Ovary (tissue), 7 donors: ENCODE measurements at regions not wholly inside any gene's neighbourhood (a gene's known extent, or its start where the extent isn't known, plus 50 kb on each side); places are given as distances from the start of the nearest gene placed in this dataset.

ENCODE experiments used
- DNase-seq, 5 donors: peaks; one replicate each; pipeline ENCODE4 v3.0.0-alpha.2; 2019 to 2020
- H3K27ac ChIP-seq, 2 donors: fragments of 200-600 bp; one replicate each; pipeline versions ENCODE4 v1.5.1 to v1.8.0; 2019 to 2022
- H3K27me3 ChIP-seq: fragments of 200-600 bp; one replicate; pipeline ENCODE4 v1.8.0; 2022
- H3K36me3 ChIP-seq: fragments of 200-600 bp; sonication (generic); one replicate; pipeline ENCODE4 v1.5.1; 2019
- H3K4me1 ChIP-seq: one replicate; pipeline ENCODE4 v1.8.1; 2013; ENCODE audit warnings: mild to moderate bottlenecking, moderate library complexity; ENCODE audit not compliant: insufficient read depth
- H3K4me3 ChIP-seq: fragments of 200-600 bp; sonication (generic); one replicate; pipeline ENCODE4 v1.5.1; 2017
- H3K9me3 ChIP-seq, 2 donors: fragments of 200-600 bp in 1 of 2; sonication (generic) in 1 of 2; one replicate each; pipeline versions ENCODE4 v1.5.1 to v1.8.1; 2013 to 2019; ENCODE audit warnings: mild to moderate bottlenecking in 1 of 2, moderate library complexity in 1 of 2
- EP300 ChIP-seq: sonication (generic); formaldehyde crosslinking; IDR thresholded peaks from one replicate; pipeline ENCODE4 v1.6.1; 2017; ENCODE audit warnings: antibody characterized with exemption
- POLR2A ChIP-seq: fragments of 450-650 bp; IDR thresholded peaks from one replicate; pipeline ENCODE4 v1.6.1; 2017; ENCODE audit warnings: antibody characterized with exemption, mild to moderate bottlenecking, moderate library complexity
- WGBS, 3 donors: extraction: QIAGEN DNeasy Blood & Tissue Kit in 1 of 3; methylation state at CpG; one replicate each; pipeline versions ENCODE4 v1.1.5 to v1.1.7; 2013 to 2017; 5-methylcytosine and 5-hydroxymethylcytosine counted together
- intact Hi-C, 4 donors: fragments of 100-400 bp; cut with DNase I; formaldehyde crosslinking; loops; one replicate each; pipeline versions ENCODE4 v1.11.0 to v1.15.1; 2022 to 2023
- TF ChIP-seq, protein P1 (sequence below), 3 donors: fragments of 450-650 bp in 2 of 3; fragments of 200-600 bp in 1 of 3; IDR thresholded peaks; one replicate each; pipeline versions ENCODE4 v1.5.1 to v1.8.0; 2016 to 2022; ENCODE audit warnings: antibody characterized with exemption in 3 of 3, mild to moderate bottlenecking in 1 of 3
- donor health status: DM: no; HTN: no; CAD: no; lungs with moderate emphysema.
- donor health status: DM: no; HTN: no; CAD: no.
- donor health status: Bipolar disorder and iron deficiency.
- donor health status: DM: no; HTN: no; CAD: no.
- donor health status: DM: yes; HTN: yes; CAD: no.

DNA sequence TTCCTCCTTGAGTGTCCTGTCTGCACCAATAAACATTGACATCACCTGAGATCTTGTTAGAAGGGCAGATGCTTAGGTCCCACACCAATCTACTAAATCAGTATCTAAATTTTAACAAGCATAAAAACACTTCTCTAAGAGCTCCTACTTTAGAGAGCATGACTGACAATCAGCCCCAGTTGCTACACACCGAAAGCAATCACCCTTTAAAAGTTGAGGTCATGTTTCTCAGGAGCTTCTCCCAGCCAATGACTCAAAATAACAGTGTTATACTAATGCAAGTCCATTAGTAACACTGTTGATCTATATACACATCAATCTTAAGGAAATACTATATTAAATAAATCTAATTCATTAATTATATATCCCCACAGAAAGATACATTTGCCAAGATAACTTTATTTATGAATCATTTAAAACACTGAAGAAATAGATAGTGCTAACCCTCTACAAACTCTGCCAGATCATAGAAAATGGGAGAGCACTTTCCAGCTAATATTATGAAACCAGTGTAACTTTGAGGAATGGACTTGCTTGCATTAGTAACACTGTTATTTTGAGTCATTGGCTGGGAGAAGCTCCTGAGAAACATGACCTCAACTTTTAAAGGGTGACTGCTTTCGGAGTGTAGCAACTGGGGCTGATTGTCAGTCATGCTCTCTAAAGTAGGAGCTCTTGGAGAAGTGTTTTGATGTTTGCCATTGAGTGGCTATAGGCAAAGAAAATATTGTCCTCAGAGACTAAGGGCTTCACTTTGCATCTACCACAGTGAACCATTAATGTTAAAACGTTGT lies 109.8 kb upstream of the HDX start:
- intact Hi-C loops, result no loop called here
- TF ChIP-seq POLR2A, result no peak
- TF ChIP-seq EP300, result no peak
- Histone ChIP-seq H3K27me3 (no peaks in the 10 kb centered on the region), H3K27ac (no peak overlapping the region), H3K36me3 (no peaks in the 10 kb centered on the region), H3K4me1 (no peaks in the 10 kb centered on the region), H3K9me3 (no peaks in the 10 kb centered on the region), H3K4me3 (no peak overlapping the region)
- no peak for DNase-seq
- WGBS, 3 donors, result 52 to 55% (median 53%) methylated on average over 3 of the region's 3 CpGs

DNA sequence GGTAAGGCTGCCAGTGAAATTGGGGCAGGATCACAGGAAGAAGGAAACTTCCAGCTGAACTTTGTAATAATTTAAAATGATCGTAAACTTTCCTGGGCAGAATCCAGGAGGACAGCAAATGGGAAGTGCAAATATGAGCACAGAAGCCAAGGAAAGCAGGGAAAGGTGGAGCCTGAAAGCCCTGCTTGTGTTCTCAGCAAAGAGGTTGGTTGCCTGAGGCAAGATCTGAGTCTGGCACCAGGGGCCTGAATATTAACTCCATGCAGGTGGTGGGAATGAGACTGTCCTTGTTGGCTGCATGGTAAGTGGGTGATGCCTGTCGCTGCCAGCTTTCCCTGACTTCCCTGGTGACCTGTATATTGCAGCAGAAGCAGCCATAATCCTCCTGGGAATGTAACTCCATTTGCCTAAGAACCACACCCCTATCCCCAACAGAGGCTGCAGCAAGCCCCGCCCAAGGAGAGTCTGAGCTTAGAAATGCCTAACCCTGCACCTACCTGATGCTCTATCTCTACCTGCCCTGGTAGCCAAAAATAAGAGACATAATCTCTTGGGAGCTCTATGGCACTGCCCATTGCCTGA lies 132.0 kb upstream of the HDX start:
- Histone ChIP-seq H3K27me3 (no peaks in the 10 kb centered on the region), H3K4me1 (no peaks in the 10 kb centered on the region), H3K36me3 (no peaks in the 10 kb centered on the region), H3K4me3 (no peak overlapping the region), H3K9me3 (no peaks in the 10 kb centered on the region), H3K27ac (no peak overlapping the region)
- intact Hi-C loops, result no loop called here
- no peak for TF ChIP-seq EP300
- TF ChIP-seq, protein P1, sequence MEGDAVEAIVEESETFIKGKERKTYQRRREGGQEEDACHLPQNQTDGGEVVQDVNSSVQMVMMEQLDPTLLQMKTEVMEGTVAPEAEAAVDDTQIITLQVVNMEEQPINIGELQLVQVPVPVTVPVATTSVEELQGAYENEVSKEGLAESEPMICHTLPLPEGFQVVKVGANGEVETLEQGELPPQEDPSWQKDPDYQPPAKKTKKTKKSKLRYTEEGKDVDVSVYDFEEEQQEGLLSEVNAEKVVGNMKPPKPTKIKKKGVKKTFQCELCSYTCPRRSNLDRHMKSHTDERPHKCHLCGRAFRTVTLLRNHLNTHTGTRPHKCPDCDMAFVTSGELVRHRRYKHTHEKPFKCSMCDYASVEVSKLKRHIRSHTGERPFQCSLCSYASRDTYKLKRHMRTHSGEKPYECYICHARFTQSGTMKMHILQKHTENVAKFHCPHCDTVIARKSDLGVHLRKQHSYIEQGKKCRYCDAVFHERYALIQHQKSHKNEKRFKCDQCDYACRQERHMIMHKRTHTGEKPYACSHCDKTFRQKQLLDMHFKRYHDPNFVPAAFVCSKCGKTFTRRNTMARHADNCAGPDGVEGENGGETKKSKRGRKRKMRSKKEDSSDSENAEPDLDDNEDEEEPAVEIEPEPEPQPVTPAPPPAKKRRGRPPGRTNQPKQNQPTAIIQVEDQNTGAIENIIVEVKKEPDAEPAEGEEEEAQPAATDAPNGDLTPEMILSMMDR (IDR thresholded peaks at IDR 0.05), result no peak
- TF ChIP-seq POLR2A, result no peak
- WGBS, 3 donors, result 59 to 66% (median 59%) methylated on average over 3 of the region's 3 CpGs
- no peak for DNase-seq

DNA sequence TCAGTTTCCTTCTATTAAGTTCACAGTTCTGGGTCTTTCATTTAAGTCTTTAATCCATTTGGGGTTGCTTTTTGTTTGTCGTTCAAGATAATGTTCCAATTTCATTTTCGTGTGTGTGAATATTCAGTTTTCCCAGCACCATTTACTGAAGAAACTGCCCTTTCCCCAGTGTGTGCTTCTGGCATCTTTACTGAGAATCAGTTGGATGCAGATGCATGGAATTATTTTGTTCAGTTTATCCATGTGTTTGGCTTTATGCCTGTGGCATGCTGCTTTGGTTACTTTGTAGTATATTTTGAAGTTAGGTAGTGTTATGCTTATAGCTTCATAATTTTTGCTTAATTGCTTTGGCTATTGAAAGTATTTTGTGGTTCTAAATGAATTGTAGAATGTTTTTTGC lies 163.8 kb upstream of the HDX start:
- Histone ChIP-seq H3K27ac (no peak overlapping the region), H3K4me1 (no peaks in the 10 kb centered on the region), H3K4me3 (no peak overlapping the region), H3K36me3 (no peaks in the 10 kb centered on the region), H3K9me3 (no peaks in the 10 kb centered on the region), H3K27me3 (no peaks in the 10 kb centered on the region)
- no peak for DNase-seq
- TF ChIP-seq EP300, result no peak
- TF ChIP-seq, protein P1 (IDR thresholded peaks at IDR 0.05), result no peak
- no peak for TF ChIP-seq POLR2A
- intact Hi-C loops, result no loop called here
- 53 to 65% (median 56%) methylated on average over 2 of the region's 2 CpGs for WGBS, 3 donors

DNA sequence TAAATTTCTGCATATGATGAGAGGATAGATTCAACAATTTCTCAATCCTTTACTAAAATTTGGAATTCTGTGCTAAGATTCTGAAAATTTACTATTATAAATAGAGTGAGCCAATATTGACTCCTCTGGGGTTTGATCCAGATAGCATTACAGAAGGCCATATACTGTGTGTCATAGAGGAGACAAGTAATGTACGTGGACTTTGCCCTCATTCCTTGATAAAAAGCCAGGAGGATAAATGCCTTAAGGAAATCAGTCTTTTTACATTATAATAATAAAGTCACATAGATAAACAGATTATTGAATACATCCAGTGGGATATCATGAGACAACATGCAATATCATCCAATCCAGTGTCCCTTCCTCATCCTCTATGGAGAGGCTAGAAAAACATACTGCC lies 188.0 kb upstream of the HDX start:
- no peak for TF ChIP-seq POLR2A
- TF ChIP-seq, protein P1 (IDR thresholded peaks at IDR 0.05), result no peak
- TF ChIP-seq EP300, result no peak
- WGBS, 3 donors, result 63 to 69% (median 69%) methylated on average over 1 of the region's 1 CpG
- intact Hi-C loops, result no loop called here
- no peaks in the 10 kb centered on the region for H3K36me3 ChIP-seq
- no peak for DNase-seq
- no peak overlapping the region for H3K4me3 ChIP-seq
- no peaks in the 10 kb centered on the region for H3K4me1 ChIP-seq
- H3K27me3 ChIP-seq, result no peaks in the 10 kb centered on the region
- H3K27ac ChIP-seq, result no peak overlapping the region
- no peaks in the 10 kb centered on the region for H3K9me3 ChIP-seq

DNA sequence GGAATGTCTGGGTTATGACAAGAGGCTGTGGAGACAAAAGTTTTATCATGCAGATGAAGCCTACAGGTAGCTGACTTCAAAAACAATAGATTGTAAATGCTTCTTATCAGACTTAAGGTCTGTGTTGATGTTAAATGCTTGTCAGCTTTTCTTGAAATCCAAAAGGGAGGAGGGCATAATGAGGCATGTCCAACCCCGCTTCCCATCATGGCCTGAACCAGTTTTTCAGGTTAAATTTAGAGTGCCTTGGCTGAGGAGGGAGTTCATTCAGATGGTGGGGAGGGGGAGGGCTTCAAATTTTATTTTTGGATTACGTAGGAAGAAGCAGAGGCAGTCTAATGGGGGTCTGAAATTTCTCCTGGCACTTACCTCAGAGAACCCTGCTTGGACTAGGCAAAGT lies 207.7 kb upstream of the HDX start:
- Histone ChIP-seq H3K27ac (no peak overlapping the region), H3K4me1 (no peaks in the 10 kb centered on the region), H3K4me3 (no peak overlapping the region), H3K9me3 (no peaks in the 10 kb centered on the region), H3K27me3 (no peaks in the 10 kb centered on the region), H3K36me3 (no peaks in the 10 kb centered on the region)
- intact Hi-C loops, result loop anchor here in 1 of 4 donors (10.0 kb wide), 1 partner anchor 255 kb away; no protein-coding TSS in a partner anchor
- 31 to 43% (median 40%) methylated on average over 2 of the region's 2 CpGs for WGBS, 3 donors
- DNase-seq, result no peak
- TF ChIP-seq, protein P1 (IDR thresholded peaks at IDR 0.05), result no peak
- TF ChIP-seq POLR2A (no peak), EP300 (no peak)
